Pancreas (tissue), 10 donors: ENCODE measurements at regions not wholly inside any gene's neighbourhood (a gene's known extent, or its start where the extent isn't known, plus 50 kb on each side); places are given as distances from the start of the nearest gene placed in this dataset.

Source experiments
- ATAC-seq, 4 donors: fragments of 200-7000 bp; cut with Tn5 transposase; one replicate each; pipeline versions ENCODE4 v1.8.0 to v1.9.1; 2020; ENCODE audit warnings: mild to moderate bottlenecking in 4 of 4, moderate library complexity in 4 of 4
- DNase-seq, 6 donors: peaks; one replicate each; pipeline ENCODE4 v3.0.0-alpha.2; 2020
- FAIRE-seq: peaks from 2 replicates; lab custom pipeline; 2012; peaks lifted over from hg19 to GRCh38; lab: Jason Lieb, UNC
- H3K27ac ChIP-seq, 4 donors: fragments of 200-600 bp; sonication (generic); 1 replicate in 3 of 4; 2 replicates in 1 of 4; pipeline versions ENCODE4 v1.5.0 to v1.8.0; 2020
- H3K27me3 ChIP-seq, 4 donors: fragments of 200-600 bp; one replicate each; pipeline ENCODE4 v1.8.0; 2021
- H3K36me3 ChIP-seq, 3 donors: fragments of 200-600 bp; sonication (generic) in 1 of 3; one replicate each; pipeline versions ENCODE4 v1.5.0 to v1.8.0; 2020 to 2021
- H3K4me1 ChIP-seq, 3 donors: fragments of 200-600 bp; one replicate each; pipeline ENCODE4 v1.8.0; 2021
- H3K4me3 ChIP-seq, 4 donors: fragments of 200-600 bp; sonication (generic) in 2 of 4; one replicate each; pipeline versions ENCODE4 v1.5.0 to v1.8.0; 2020 to 2021
- H3K9me3 ChIP-seq, 4 donors: fragments of 200-600 bp; one replicate each; pipeline ENCODE4 v1.8.0; 2021
- CTCF ChIP-seq, 4 donors: fragments of 200-600 bp; sonication (generic) in 3 of 4; IDR thresholded peaks; one replicate each; pipeline versions ENCODE4 v1.5.0 to v1.8.0; 2021; ENCODE audit warnings: antibody characterized with exemption in 4 of 4
- WGBS, 2 donors: extraction: QIAGEN DNeasy Blood & Tissue Kit; methylation state at CpG; one replicate each; pipeline ENCODE4 v1.1.7; 2013; 5-methylcytosine and 5-hydroxymethylcytosine counted together
- intact Hi-C, 3 donors: fragments of 100-400 bp; cut with DNase I; formaldehyde crosslinking; loops; one replicate each; pipeline versions ENCODE4 v1.11.1 to v1.14.2; 2022
- donor health status: healthy with polysubstance abuse.
- donor health status: DM: no; HTN: no; CAD: no; lungs with moderate emphysema.
- donor health status: DM: no; HTN: no; CAD: no.
- donor health status: control.
- donor health status: control.
- donor health status: Bipolar disorder and iron deficiency.
- donor health status: DM: yes; HTN: yes; CAD: no.
- donor health status: DM: no; HTN: no; CAD: no.
- donor health status: DM: no; HTN: no; CAD: no.
- donor health status: DM: yes; HTN: yes; CAD: no.

GRCh38 chr10:47207894-47208469, 92.0 kb upstream of the GDF10 start:
- H3K9me3 ChIP-seq = no peaks in the 10 kb centered on the region
- ATAC-seq = no peak
- no peak for DNase-seq
- no peak for FAIRE-seq
- H3K27me3 ChIP-seq = no peaks in the 10 kb centered on the region
- no peak overlapping the region for H3K27ac ChIP-seq
- H3K4me3 ChIP-seq = no peak overlapping the region
- no peaks in the 10 kb centered on the region for H3K36me3 ChIP-seq
- no peaks in the 10 kb centered on the region for H3K4me1 ChIP-seq
- WGBS, 2 donors = 75 to 83% methylated on average over 5 of the region's 5 CpGs
- intact Hi-C loops = no loop called here
- no peak for TF ChIP-seq CTCF (IDR thresholded peaks at IDR 0.05)

- WGBS, 2 donors = 68 to 94% methylated on average over 1 of the region's 1 CpG
- no peaks in the 10 kb centered on the region for H3K9me3 ChIP-seq
- H3K27ac ChIP-seq = no peak overlapping the region
- H3K4me1 ChIP-seq = no peaks in the 10 kb centered on the region
- ATAC-seq = no peak
- no peak for DNase-seq
- H3K4me3 ChIP-seq = no peak overlapping the region
- no peak for TF ChIP-seq CTCF (IDR thresholded peaks at IDR 0.05)
- intact Hi-C loops = no loop called here
- no peaks in the 10 kb centered on the region for H3K36me3 ChIP-seq
- H3K27me3 ChIP-seq = no peaks in the 10 kb centered on the region
- FAIRE-seq = no peak
Measured at GRCh38 chr10:47209466-47209865, 90.5 kb upstream of the GDF10 start.

- no peaks in the 10 kb centered on the region for H3K36me3 ChIP-seq
- intact Hi-C loops = no loop called here
- no peaks in the 10 kb centered on the region for H3K9me3 ChIP-seq
- H3K4me3 ChIP-seq = no peak overlapping the region
- TF ChIP-seq CTCF (IDR thresholded peaks at IDR 0.05) = no peak
- FAIRE-seq (no peak), ATAC-seq (no peak), DNase-seq (no peak)
- H3K27me3 ChIP-seq = no peaks in the 10 kb centered on the region
- H3K27ac ChIP-seq = no peak overlapping the region
- H3K4me1 ChIP-seq = no peaks in the 10 kb centered on the region
Measured at GRCh38 chr10:47214520-47214919, 85.5 kb upstream of the GDF10 start.

DNA sequence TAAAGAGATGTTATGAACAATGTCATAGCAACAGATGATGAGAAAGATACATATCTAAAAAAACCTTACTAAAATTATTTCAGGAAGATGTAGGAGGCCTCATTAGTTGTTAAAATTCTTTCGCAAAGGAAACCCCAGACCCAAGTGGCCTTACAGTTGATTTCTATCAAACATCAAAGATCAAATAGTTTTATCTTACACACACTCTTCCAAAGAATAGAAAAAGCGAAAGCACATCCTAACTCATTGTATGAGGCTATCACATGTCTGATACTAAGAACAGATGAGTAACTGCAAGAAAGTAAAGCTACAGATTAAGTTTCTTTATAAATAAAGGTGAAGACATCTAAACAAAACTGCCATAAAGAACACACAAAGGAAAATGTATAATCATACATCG, 82.9 kb upstream of the GDF10 start:
- ATAC-seq = no peak
- intact Hi-C loops = no loop called here
- Histone ChIP-seq H3K27me3 (no peaks in the 10 kb centered on the region), H3K9me3 (no peaks in the 10 kb centered on the region), H3K36me3 (no peaks in the 10 kb centered on the region), H3K4me3 (no peak overlapping the region), H3K27ac (no peak overlapping the region), H3K4me1 (no peaks in the 10 kb centered on the region)
- 67 to 72% methylated on average over 3 of the region's 3 CpGs for WGBS, 2 donors
- DNase-seq = no peak
- no peak for TF ChIP-seq CTCF (IDR thresholded peaks at IDR 0.05)
- no peak for FAIRE-seq

- no peak for TF ChIP-seq CTCF (IDR thresholded peaks at IDR 0.05)
- Histone ChIP-seq H3K9me3 (no peaks in the 10 kb centered on the region), H3K27me3 (no peaks in the 10 kb centered on the region), H3K36me3 (no peaks in the 10 kb centered on the region), H3K4me3 (no peak overlapping the region), H3K4me1 (no peaks in the 10 kb centered on the region), H3K27ac (no peak overlapping the region)
- no peak for FAIRE-seq
- intact Hi-C loops = no loop called here
- ATAC-seq = no peak
- no peak for DNase-seq
- WGBS, 2 donors = 61 to 68% methylated on average over 5 of the region's 5 CpGs
Measured at GRCh38 chr10:47218803-47219202, 81.2 kb upstream of the GDF10 start.
